GM21786 (cell line): ENCODE measurements at regions not wholly inside any gene's neighbourhood (a gene's known extent, or its start where the extent isn't known, plus 50 kb on each side); places are given as distances from the start of the nearest gene placed in this dataset.
"Not testable (repeated sequence)": the region's sequence is repeated elsewhere in the genome, so short reads cannot be mapped to it uniquely, and the experiment has no call there.

Experiments used
- ATAC-seq: cut with Tn5 transposase; IDR thresholded peaks from one replicate; pipeline ENCODE4 v1.9.1; 2021; ENCODE audit not compliant: unreplicated experiment

DNA sequence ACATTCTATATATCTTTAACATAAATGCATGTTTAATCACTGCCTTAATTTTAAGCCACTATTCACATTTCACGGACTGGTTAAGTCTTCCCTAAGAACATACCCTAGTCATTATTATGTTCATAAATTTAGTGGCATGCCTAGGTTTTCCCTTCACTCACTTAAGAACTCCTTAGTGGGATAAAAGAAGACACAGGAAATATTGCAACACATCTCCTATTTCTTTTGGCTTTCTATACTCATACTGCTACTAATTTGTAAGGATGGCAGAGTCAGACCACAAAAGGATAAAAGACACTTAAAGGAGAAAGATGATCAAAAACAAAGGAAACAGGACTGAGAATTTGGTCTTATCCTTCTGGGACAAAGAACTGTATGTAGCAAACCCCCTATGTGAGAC lies 951.4 kb downstream of the SORCS3 start:
- ATAC-seq = no peak

GRCh38 chr10:105586451-105587098 lies 945.5 kb downstream of the SORCS3 start:
- no peak for ATAC-seq

- ATAC-seq = no peak
Measured at GRCh38 chr10:105585753-105586152, 944.7 kb downstream of the SORCS3 start.

GRCh38 chr10:105585171-105585570 lies 944.1 kb downstream of the SORCS3 start:
- no peak for ATAC-seq

DNA sequence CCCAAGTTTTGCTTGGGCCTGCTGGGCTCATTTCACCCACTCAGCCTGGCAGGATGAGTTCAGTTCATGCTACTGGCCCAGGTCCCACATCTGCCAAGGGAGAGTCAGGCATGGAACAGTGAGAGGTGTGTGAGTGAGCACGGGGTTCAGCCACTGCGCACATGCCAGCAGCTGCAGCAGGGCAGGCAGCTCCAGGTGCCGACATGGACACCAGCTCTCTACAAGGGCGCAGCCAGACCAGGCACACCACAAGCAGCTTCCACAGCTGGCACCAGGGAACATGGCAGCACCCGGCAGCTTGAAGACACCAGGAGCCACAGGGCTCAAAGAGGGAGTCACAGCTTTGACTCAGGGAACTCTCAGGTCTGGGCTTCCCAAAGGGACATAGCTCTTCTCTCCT lies 938.0 kb downstream of the SORCS3 start:
- ATAC-seq = no peak

DNA sequence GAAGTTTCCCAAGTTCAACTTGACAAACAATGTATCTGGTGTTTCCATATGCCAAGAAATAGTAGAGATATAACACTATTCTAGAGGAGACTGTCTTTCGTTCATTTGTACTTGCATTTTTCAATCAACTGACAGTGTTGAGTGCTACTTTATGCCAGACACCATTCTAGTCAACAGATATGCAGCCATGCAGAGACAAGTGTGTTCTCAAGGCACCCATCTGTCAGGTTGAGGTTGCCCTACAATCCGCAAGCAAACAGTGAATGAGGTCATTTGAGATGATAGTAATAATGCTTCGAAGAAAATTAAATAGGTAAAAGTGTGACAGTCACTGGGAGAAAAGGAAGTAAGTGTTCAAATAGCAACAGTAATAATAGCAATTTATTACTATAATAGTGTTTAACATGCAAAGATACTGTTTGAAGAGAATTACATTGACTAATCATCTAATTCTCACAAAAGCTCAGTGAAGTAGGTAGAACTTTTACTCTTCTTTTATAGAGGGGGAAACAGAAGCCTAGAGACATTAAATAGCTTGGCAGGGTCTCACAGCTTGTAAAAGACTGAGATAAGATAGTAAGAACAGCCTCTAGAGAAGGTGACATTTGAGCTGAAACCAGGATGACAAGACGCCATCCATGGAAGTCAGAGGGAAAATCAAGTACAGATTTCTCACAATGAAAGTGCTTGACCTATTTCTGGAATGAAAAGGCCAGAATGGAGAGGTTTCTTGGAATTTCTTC lies 936.9 kb downstream of the SORCS3 start:
- ATAC-seq = no peak

DNA sequence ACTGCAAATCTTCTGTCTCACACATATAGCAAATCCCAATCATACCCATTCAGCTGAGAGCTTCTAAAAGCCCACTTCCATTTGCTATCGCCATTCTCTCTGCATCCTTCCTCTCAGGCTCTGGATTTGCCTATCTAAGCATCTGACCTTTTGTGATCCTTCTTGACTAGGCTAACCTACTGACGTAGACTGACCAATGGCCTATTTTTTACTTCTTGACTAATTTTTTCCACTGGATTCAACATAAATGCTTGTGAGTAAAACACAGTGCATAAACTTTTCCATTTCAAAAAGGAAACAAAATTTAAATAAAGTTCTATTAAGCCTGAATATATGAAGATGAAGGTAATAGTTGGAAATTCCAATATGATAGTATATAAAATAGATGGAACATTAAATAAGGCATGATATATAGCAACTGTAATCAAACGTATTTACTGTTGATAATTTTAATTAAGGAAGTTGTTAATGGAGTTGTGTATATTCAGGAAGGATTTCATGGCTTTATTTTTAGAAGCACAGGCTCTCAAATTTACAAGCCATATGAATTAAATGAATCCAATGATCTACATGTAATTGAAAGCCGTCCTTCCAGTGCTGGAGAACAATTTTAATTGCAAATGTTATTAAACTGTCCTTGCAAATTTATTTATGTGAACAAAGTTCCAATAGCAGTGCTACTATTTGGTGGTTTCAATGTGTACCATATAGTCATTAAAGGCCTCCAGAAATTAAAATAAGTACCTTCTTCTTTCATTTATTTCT lies 918.4 kb downstream of the SORCS3 start:
- ATAC-seq = no peak

GRCh38 chr10:105550453-105550852 lies 909.4 kb downstream of the SORCS3 start:
- not testable (repeated sequence) for ATAC-seq

- ATAC-seq = no peak
Measured at GRCh38 chr10:105549731-105550130, 908.6 kb downstream of the SORCS3 start.

GRCh38 chr10:105545101-105545500 lies 904.0 kb downstream of the SORCS3 start:
- no peak for ATAC-seq

GRCh38 chr10:105540381-105540780 lies 899.3 kb downstream of the SORCS3 start:
- no peak for ATAC-seq

DNA sequence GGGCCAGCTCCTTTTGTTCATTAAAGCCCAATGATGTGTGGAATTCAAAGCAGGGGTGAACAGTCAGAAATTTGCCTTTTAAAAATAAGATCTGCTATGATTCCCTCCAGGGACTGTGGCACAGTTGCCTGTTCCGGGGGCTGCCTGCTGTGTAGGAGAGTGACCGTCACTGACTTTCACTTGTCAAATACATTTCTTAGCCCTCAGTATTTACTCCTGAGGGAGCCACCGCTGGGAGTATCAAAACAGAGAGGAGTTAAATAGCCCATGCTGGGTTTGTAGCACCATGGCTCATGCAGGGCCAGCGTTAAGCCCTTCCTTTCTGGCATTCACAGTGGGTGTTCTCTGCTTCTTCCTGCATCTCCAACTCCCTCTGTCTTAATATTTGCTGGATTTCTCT lies 897.8 kb downstream of the SORCS3 start:
- no peak for ATAC-seq

GRCh38 chr10:105535478-105535877 lies 894.4 kb downstream of the SORCS3 start:
- no peak for ATAC-seq

DNA sequence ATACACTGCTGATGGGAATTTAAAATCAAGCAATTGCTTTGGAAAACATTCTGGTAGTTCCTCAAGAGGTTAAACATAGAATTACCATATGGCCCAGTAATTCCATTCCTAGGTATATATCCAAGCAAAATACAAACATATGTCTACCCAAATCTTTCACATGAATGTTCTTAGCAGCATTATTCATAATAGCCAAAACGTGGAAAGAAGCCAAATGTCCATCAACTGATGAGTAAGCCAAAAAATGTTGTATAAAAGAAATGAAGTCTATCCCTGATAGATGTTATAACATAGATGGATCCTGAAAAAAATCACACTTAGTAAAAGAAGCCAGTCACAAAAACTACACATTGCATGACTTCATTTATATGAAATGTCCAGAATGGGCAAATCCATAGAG lies 893.0 kb downstream of the SORCS3 start:
- no peak for ATAC-seq

GRCh38 chr10:105516511-105516910 lies 875.4 kb downstream of the SORCS3 start:
- no peak for ATAC-seq

- ATAC-seq = no peak
Measured at GRCh38 chr10:105514106-105514505, 873.0 kb downstream of the SORCS3 start.

DNA sequence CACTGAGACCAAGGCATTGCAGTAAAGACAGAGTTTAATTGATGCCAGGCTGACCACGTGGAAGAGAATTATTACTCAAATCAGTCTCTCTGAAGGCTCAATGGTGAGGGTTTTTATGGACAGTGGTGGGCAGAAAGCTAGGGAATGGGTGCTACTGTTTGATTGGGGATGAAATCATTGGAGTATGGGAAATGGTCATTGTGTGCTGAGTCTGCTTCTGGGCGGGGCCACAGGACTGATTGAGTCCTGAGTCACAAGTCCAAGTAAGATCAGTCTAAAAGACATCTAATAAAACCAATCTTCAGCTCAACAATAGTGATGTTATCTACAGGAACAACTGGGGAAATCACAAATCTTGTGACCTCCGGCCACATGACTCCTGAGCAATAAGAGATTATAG lies 868.4 kb downstream of the SORCS3 start:
- no peak for ATAC-seq

GRCh38 chr10:105506262-105506661 lies 865.2 kb downstream of the SORCS3 start:
- no peak for ATAC-seq

- ATAC-seq = no peak
Measured at GRCh38 chr10:105503714-105504113, 862.6 kb downstream of the SORCS3 start.

GRCh38 chr10:105502058-105502457 lies 861.0 kb downstream of the SORCS3 start:
- ATAC-seq = no peak

DNA sequence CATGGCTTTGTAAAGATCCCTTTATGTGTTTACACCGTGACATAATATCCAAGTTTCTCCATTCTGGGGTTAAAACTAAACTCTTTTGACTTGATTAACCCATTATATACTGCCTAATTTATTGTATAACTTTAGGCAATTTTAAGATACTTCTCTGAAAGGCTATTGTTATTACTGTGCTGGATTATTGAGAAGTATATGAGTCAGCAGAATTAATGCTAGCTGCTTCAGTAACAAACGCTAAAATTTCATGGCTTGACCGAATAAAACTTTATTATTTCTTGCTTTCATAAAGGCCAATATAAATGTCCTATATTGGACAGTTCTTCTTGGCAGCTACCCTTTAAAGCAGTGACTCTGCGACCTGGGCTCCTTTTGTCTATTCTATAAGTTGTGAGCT lies 853.9 kb downstream of the SORCS3 start:
- no peak for ATAC-seq

DNA sequence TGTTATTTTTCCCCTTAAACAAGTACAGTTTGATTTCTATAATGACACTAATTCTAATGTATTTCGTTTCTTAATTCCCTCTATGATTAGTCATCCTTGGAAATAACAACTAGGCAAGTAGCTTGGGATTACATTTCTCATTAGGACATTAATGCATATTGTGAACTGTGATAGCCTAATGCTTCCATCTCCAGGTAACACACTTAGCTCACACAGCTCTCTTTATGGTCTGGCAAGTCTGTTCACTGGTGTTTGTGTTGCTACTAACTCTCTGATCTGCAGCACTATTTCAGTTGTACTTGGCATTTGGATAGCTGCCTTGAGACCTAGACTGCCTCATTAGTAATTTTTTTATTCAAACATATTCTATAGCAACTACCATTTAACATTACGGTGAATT lies 853.2 kb downstream of the SORCS3 start:
- ATAC-seq = no peak
